Stimulated activated CD4-positive, alpha-beta T cell treated with anti-CD3 and anti-CD28 coated beads, Interleukin-1b, Interleukin-23, amount 100 ng/mL, for 4 hours (primary cell): ENCODE measurements at regions not wholly inside any gene's neighbourhood (a gene's known extent, or its start where the extent isn't known, plus 50 kb on each side); places are given as distances from the start of the nearest gene placed in this dataset.

Experiments used
- DNase-seq, 2 donors: peaks; one replicate each; pipeline ENCODE4 v3.0.0-alpha.2; 2020; ENCODE audit warnings: low read depth in 2 of 2

GRCh38 chr15:69626095-69627066 lies 173.8 kb downstream of the RPLP1 start:
- DNase-seq: no peak

GRCh38 chr15:69627548-69628158 lies 175.0 kb downstream of the RPLP1 start:
- DNase-seq: no peak

- no peak for DNase-seq
Observed at GRCh38 chr15:69628256-69629093, 175.9 kb downstream of the RPLP1 start.

- peak in 1 of 2 donors; percentile 2 for DNase-seq
Observed at GRCh38 chr15:69629631-69630161, 177.1 kb downstream of the RPLP1 start.

GRCh38 chr15:69631005-69631404 lies 178.4 kb downstream of the RPLP1 start:
- no peak for DNase-seq

- no peak for DNase-seq
Observed at GRCh38 chr15:69631978-69632377, 179.4 kb downstream of the RPLP1 start.

- DNase-seq: no peak
Observed at GRCh38 chr15:69634860-69635259, 182.2 kb downstream of the RPLP1 start.

GRCh38 chr15:69636169-69636915 lies 183.7 kb downstream of the RPLP1 start:
- DNase-seq: no peak

- DNase-seq: no peak
Observed at GRCh38 chr15:69637818-69638217, 185.2 kb downstream of the RPLP1 start.

GRCh38 chr15:69643476-69643875 lies 190.9 kb downstream of the RPLP1 start:
- no peak for DNase-seq

GRCh38 chr15:69643971-69644370 lies 191.4 kb downstream of the RPLP1 start:
- no peak for DNase-seq

GRCh38 chr15:69644876-69645275 lies 192.3 kb downstream of the RPLP1 start:
- no peak for DNase-seq

GRCh38 chr15:69647142-69647513 lies 194.5 kb downstream of the RPLP1 start:
- DNase-seq: no peak

- DNase-seq: no peak
Observed at GRCh38 chr15:69648212-69648611, 195.6 kb downstream of the RPLP1 start.

GRCh38 chr15:69648775-69649735 lies 196.4 kb downstream of the RPLP1 start:
- DNase-seq: no peak

- no peak for DNase-seq
Observed at GRCh38 chr15:69652293-69652692, 199.7 kb downstream of the RPLP1 start.

GRCh38 chr15:69652751-69653305 lies 200.2 kb downstream of the RPLP1 start:
- DNase-seq: no peak

GRCh38 chr15:69653306-69653705 lies 200.7 kb downstream of the RPLP1 start:
- no peak for DNase-seq

GRCh38 chr15:69653846-69654245 lies 201.2 kb downstream of the RPLP1 start:
- DNase-seq: no peak
